Loucy (cell line): ENCODE measurements at regions not wholly inside any gene's neighbourhood (a gene's known extent, or its start where the extent isn't known, plus 50 kb on each side); places are given as distances from the start of the nearest gene placed in this dataset.

Experiments used
- H2AFZ ChIP-seq: fragments of 200-600 bp; sonication (generic); 2 replicates; pipeline ENCODE4 v1.6.0; 2016; ENCODE audit warnings: antibody characterized with exemption, mild to moderate bottlenecking, low read length, moderate library complexity
- H3F3A ChIP-seq: fragments of 200-600 bp; 2 replicates; pipeline ENCODE4 v1.6.0; 2016; ENCODE audit warnings: antibody characterized with exemption, low read depth, mild to moderate bottlenecking
- H3K27me3 ChIP-seq: fragments of 200-600 bp; sonication (generic); 2 replicates; pipeline ENCODE4 v1.6.1; 2014; ENCODE audit warnings: low read length, mild to moderate bottlenecking; ENCODE audit not compliant: insufficient read depth, poor library complexity, severe bottlenecking
- H3K36me3 ChIP-seq: fragments of 200-600 bp; sonication (generic); 2 replicates; pipeline ENCODE4 v1.6.1; 2016; ENCODE audit warnings: low read length; ENCODE audit not compliant: insufficient read depth
- H3K4me1 ChIP-seq: fragments of 200-600 bp; sonication (generic); 2 replicates; pipeline ENCODE4 v1.5.1; 2014; ENCODE audit warnings: low read length, mild to moderate bottlenecking; ENCODE audit not compliant: insufficient read depth, poor library complexity, severe bottlenecking
- H3K4me2 ChIP-seq: fragments of 200-600 bp; sonication (generic); 2 replicates; pipeline ENCODE4 v1.6.0; 2014; ENCODE audit warnings: antibody characterized with exemption, low read length, low read depth, mild to moderate bottlenecking; ENCODE audit not compliant: poor library complexity, severe bottlenecking
- H3K4me3 ChIP-seq: fragments of 200-600 bp; sonication (generic); 2 replicates; pipeline ENCODE4 v1.5.1; 2014; ENCODE audit warnings: low read length, mild to moderate bottlenecking, mixed read lengths; ENCODE audit not compliant: poor library complexity, severe bottlenecking
- H3K79me2 ChIP-seq: fragments of 200-600 bp; sonication (generic); 2 replicates; pipeline ENCODE4 v1.6.1; 2014; ENCODE audit warnings: low read length; ENCODE audit not compliant: insufficient read depth
- H3K9ac ChIP-seq: fragments of 200-600 bp; sonication (generic); 2 replicates; pipeline ENCODE4 v1.6.0; 2014; ENCODE audit warnings: mild to moderate bottlenecking, low read depth, low read length, moderate library complexity; ENCODE audit not compliant: poor library complexity, severe bottlenecking
- H3K9me2 ChIP-seq: fragments of 200-600 bp; sonication (generic); replicated peaks from 2 replicates; pipeline ENCODE4 v1.6.1; 2016; ENCODE audit warnings: low read depth, low read length, mixed read lengths
- H3K9me3 ChIP-seq: fragments of 200-600 bp; sonication (generic); 2 replicates; pipeline ENCODE4 v1.6.1; 2014; ENCODE audit warnings: mild to moderate bottlenecking, antibody characterized with exemption, low read length, low read depth; ENCODE audit not compliant: insufficient read depth
- H4K20me1 ChIP-seq: fragments of 200-600 bp; sonication (generic); 2 replicates; pipeline ENCODE4 v1.6.0; 2014; ENCODE audit warnings: antibody characterized with exemption, low read length, mild to moderate bottlenecking; ENCODE audit not compliant: insufficient read depth, poor library complexity, severe bottlenecking
- EZH2phosphoT487 ChIP-seq: fragments of 200-600 bp; IDR thresholded peaks from 2 replicates; pipeline ENCODE4 v1.6.1; 2018; ENCODE audit warnings: antibody characterized with exemption, mild to moderate bottlenecking, moderate library complexity, borderline replicate concordance
- TF ChIP-seq, protein P1 (sequence below): fragments of 200-600 bp; sonication (generic); conservative IDR thresholded peaks from 2 replicates; pipeline ENCODE4 v1.5.1; 2014; ENCODE audit warnings: mild to moderate bottlenecking, antibody characterized with exemption, low read length

DNA sequence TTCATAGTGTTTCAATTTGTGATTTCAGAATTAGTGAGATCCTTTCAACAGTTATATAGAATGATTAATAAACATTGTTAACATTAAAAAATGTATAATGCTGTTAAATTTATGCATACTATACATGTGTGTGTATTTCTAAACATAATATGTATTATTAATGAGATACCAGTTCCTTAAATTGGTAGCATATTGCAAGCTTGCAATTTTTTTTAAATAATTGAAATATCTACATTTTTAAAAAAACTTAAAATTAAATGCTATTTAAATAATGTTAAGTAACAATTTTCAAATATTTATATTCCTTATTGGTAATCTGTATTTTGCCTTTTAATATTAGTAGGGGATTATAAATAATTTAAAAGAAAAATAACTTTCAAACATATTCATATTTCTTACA is 1479.5 kb upstream of the PCDH7 start:
- H3K9me2 ChIP-seq, result no peaks in the 10 kb centered on the region
- no peaks in the 10 kb centered on the region for H3K4me1 ChIP-seq
- H4K20me1 ChIP-seq, result no peaks in the 10 kb centered on the region
- no peaks in the 10 kb centered on the region for H3K9me3 ChIP-seq
- H3K4me2 ChIP-seq, result no peak overlapping the region
- H3K4me3 ChIP-seq, result no peak overlapping the region
- no peaks in the 10 kb centered on the region for H3K36me3 ChIP-seq
- H2AFZ ChIP-seq, result no peak overlapping the region
- H3F3A ChIP-seq, result no peaks in the 10 kb centered on the region
- no peak overlapping the region for H3K9ac ChIP-seq
- no peaks in the 10 kb centered on the region for H3K27me3 ChIP-seq
- H3K79me2 ChIP-seq, result no peaks in the 10 kb centered on the region
- TF ChIP-seq, protein P1, sequence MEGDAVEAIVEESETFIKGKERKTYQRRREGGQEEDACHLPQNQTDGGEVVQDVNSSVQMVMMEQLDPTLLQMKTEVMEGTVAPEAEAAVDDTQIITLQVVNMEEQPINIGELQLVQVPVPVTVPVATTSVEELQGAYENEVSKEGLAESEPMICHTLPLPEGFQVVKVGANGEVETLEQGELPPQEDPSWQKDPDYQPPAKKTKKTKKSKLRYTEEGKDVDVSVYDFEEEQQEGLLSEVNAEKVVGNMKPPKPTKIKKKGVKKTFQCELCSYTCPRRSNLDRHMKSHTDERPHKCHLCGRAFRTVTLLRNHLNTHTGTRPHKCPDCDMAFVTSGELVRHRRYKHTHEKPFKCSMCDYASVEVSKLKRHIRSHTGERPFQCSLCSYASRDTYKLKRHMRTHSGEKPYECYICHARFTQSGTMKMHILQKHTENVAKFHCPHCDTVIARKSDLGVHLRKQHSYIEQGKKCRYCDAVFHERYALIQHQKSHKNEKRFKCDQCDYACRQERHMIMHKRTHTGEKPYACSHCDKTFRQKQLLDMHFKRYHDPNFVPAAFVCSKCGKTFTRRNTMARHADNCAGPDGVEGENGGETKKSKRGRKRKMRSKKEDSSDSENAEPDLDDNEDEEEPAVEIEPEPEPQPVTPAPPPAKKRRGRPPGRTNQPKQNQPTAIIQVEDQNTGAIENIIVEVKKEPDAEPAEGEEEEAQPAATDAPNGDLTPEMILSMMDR, result no peak
- TF ChIP-seq EZH2phosphoT487, result no peak

DNA sequence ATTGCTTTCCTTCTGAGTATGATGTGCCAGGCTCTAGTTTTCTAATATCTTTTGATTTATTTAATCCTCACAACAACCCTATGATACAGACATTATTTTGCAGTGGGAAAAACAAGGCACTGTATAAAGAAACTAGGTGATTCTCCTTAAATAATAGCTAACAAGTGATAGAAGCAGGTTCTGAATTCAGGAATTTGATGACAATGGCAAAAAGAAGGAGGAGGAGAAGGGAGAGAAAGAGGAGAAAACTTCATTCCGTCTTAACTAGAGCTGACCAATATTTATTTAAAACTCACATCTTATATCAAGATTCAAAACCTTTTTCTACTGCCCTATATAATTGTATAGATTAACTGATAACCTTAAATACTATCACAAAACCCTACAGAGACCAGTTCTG is 1477.1 kb upstream of the PCDH7 start:
- H2AFZ ChIP-seq, result no peak overlapping the region
- no peaks in the 10 kb centered on the region for H3K4me1 ChIP-seq
- no peak overlapping the region for H3K9ac ChIP-seq
- no peaks in the 10 kb centered on the region for H3K9me2 ChIP-seq
- TF ChIP-seq, protein P1, result no peak
- no peak for TF ChIP-seq EZH2phosphoT487
- no peaks in the 10 kb centered on the region for H3F3A ChIP-seq
- H3K9me3 ChIP-seq, result no peaks in the 10 kb centered on the region
- H3K4me2 ChIP-seq, result no peak overlapping the region
- H3K79me2 ChIP-seq, result no peaks in the 10 kb centered on the region
- no peak overlapping the region for H3K4me3 ChIP-seq
- no peaks in the 10 kb centered on the region for H3K36me3 ChIP-seq
- H3K27me3 ChIP-seq, result no peaks in the 10 kb centered on the region
- no peaks in the 10 kb centered on the region for H4K20me1 ChIP-seq

DNA sequence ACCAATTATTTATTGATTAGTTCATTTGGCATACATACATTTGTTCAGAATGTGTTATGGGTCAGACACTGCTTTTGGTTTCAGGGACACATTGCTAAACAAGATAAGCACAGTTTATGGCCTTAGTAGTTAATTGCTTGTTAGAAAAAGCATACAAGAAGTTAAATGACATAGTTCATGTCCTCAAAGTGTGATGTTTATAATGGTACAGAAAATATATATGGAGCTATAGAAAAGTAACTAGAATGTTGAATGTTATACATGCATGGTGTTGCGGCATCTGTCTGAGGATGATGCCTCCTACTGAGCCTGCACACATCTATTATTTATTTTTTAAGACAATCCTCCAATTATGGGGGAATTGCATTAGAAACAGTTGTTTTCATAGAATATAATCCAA is 1476.3 kb upstream of the PCDH7 start:
- no peaks in the 10 kb centered on the region for H3K9me3 ChIP-seq
- no peak for TF ChIP-seq EZH2phosphoT487
- TF ChIP-seq, protein P1, result no peak
- H3K27me3 ChIP-seq, result no peaks in the 10 kb centered on the region

More for the DNA sequence above, 1476.3 kb upstream of the PCDH7 start:
- H4K20me1 ChIP-seq, result no peaks in the 10 kb centered on the region
- no peaks in the 10 kb centered on the region for H3F3A ChIP-seq
- H3K9ac ChIP-seq, result no peak overlapping the region
- H3K79me2 ChIP-seq, result no peaks in the 10 kb centered on the region
- H3K4me2 ChIP-seq, result no peak overlapping the region
- no peak overlapping the region for H3K4me3 ChIP-seq
- no peak overlapping the region for H2AFZ ChIP-seq
- H3K9me2 ChIP-seq, result no peaks in the 10 kb centered on the region
- H3K4me1 ChIP-seq, result no peaks in the 10 kb centered on the region
- H3K36me3 ChIP-seq, result no peaks in the 10 kb centered on the region
